Heart left ventricle (tissue), 13 donors: ENCODE measurements at regions not wholly inside any gene's neighbourhood (a gene's known extent, or its start where the extent isn't known, plus 50 kb on each side); places are given as distances from the start of the nearest gene placed in this dataset.

Experiments
- POLR2A ChIP-seq, 2 donors: fragments of 450-650 bp; IDR thresholded peaks; one replicate each; pipeline ENCODE4 v1.6.1; 2017; ENCODE audit warnings: antibody characterized with exemption in 2 of 2, mild to moderate bottlenecking in 2 of 2, moderate library complexity in 2 of 2
- TF ChIP-seq, protein P1 (sequence below), 12 donors: fragments of 200-600 bp; sonication (generic) in 4 of 12; IDR thresholded peaks; one replicate each; pipeline versions ENCODE4 v1.5.0 to v1.8.0; 2018 to 2022; ENCODE audit warnings: antibody characterized with exemption in 12 of 12, mild to moderate bottlenecking in 5 of 12
- donor health status: ischemic (EF 13 %, LVEDD 7.1; RV severe dilation, severe dysfunction).
- donor health status: DM: no; HTN: yes; CAD: no.
- donor health status: DM: no; HTN: no; CAD: no.
- donor health status: ischemic (EF 25% LVEDD 6.9; RV normal size, moderate dysfunction).
- donor health status: ischemic (EF 25% LVEDD 5.7; RV mildly dilated, moderate dysfunction).
- donor health status: ischemic (EF 35%, LVEDD 5.7; RV mildly dilated, moderate dysfunction).
- donor health status: nonischemic (EF 11% LVEDD 7.7; RV severe dilation, severe dysfunction).
- donor health status: DM: yes; HTN: yes; CAD: no.
- donor health status: PGD.
- donor health status: ischemic (EF 29% LVEDD 5.4; RV normal size, mild dysfunction).
- donor health status: nonischemic (EF 23%, LVEDD 6.1; RV moderate dilation, normal function).

DNA sequence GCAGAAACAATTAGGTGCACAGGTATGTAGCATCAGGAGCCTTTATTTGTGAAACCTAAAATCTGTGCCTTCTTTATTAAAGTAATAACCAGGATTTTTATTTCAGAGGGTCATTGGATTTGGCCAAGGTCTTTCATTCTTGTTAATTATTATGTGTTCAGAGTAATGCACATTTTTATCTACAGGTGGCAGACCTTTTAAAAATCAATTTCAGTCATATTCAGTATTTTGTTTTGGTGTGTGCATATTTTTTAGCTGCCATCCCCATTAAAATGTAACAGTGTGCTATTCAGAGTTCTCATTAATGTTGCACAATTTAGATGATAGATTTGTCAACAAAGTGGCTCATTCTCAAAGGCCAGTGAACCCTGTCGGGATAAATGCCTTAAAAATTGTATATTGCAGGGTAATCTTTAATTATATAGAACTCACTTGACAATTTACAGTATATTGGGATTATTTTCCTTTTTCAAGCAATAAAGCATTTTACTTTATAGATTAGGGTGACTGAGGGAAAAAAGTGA is 319.3 kb upstream of the SOX5 start:
- TF ChIP-seq, protein P1, sequence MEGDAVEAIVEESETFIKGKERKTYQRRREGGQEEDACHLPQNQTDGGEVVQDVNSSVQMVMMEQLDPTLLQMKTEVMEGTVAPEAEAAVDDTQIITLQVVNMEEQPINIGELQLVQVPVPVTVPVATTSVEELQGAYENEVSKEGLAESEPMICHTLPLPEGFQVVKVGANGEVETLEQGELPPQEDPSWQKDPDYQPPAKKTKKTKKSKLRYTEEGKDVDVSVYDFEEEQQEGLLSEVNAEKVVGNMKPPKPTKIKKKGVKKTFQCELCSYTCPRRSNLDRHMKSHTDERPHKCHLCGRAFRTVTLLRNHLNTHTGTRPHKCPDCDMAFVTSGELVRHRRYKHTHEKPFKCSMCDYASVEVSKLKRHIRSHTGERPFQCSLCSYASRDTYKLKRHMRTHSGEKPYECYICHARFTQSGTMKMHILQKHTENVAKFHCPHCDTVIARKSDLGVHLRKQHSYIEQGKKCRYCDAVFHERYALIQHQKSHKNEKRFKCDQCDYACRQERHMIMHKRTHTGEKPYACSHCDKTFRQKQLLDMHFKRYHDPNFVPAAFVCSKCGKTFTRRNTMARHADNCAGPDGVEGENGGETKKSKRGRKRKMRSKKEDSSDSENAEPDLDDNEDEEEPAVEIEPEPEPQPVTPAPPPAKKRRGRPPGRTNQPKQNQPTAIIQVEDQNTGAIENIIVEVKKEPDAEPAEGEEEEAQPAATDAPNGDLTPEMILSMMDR (IDR thresholded peaks at IDR 0.05): no peak
- TF ChIP-seq POLR2A (IDR thresholded peaks at IDR 0.05): no peak
